M059J (cell line): ENCODE measurements at regions not wholly inside any gene's neighbourhood (a gene's known extent, or its start where the extent isn't known, plus 50 kb on each side); places are given as distances from the start of the nearest gene placed in this dataset.

Source experiments
- DNase-seq: peaks from one replicate; pipeline ENCODE4 v3.0.0-alpha.2; 2012; ENCODE audit warnings: low read depth

GRCh38 chr5:92505145-92505544, 1075.9 kb downstream of the NR2F1-AS1 start:
- DNase-seq: peak; percentile 55

GRCh38 chr5:92504346-92504745, 1076.7 kb downstream of the NR2F1-AS1 start:
- DNase-seq: peak; percentile 54

- no peak for DNase-seq
These were observed 1080.3 kb downstream of the NR2F1-AS1 start for GRCh38 chr5:92500752-92501151.

GRCh38 chr5:92496545-92496944, 1084.5 kb downstream of the NR2F1-AS1 start:
- DNase-seq: no peak

- DNase-seq: no peak
These were observed 1086.5 kb downstream of the NR2F1-AS1 start for GRCh38 chr5:92494508-92494907.

GRCh38 chr5:92492908-92493307, 1088.1 kb downstream of the NR2F1-AS1 start:
- DNase-seq: no peak

GRCh38 chr5:92484484-92484883, 1096.5 kb downstream of the NR2F1-AS1 start:
- DNase-seq: no peak

- no peak for DNase-seq
These were observed 1090.0 kb upstream of the ARRDC3 start for GRCh38 chr5:92472981-92473566.

GRCh38 chr5:92471861-92472260, 1088.7 kb upstream of the ARRDC3 start:
- no peak for DNase-seq

GRCh38 chr5:92470770-92471169, 1087.7 kb upstream of the ARRDC3 start:
- no peak for DNase-seq

GRCh38 chr5:92468295-92468694, 1085.2 kb upstream of the ARRDC3 start:
- DNase-seq: no peak

GRCh38 chr5:92467695-92468094, 1084.6 kb upstream of the ARRDC3 start:
- DNase-seq: peak; percentile 11

GRCh38 chr5:92460505-92460904, 1077.4 kb upstream of the ARRDC3 start:
- no peak for DNase-seq

GRCh38 chr5:92459654-92460053, 1076.5 kb upstream of the ARRDC3 start:
- DNase-seq: no peak

GRCh38 chr5:92455011-92455410, 1071.9 kb upstream of the ARRDC3 start:
- no peak for DNase-seq

- DNase-seq: no peak
These were observed 1061.8 kb upstream of the ARRDC3 start for GRCh38 chr5:92444888-92445287.

GRCh38 chr5:92435781-92436180, 1052.7 kb upstream of the ARRDC3 start:
- no peak for DNase-seq

GRCh38 chr5:92429646-92430045, 1046.5 kb upstream of the ARRDC3 start:
- no peak for DNase-seq

GRCh38 chr5:92428415-92428814, 1045.3 kb upstream of the ARRDC3 start:
- DNase-seq: no peak

- DNase-seq: peak; percentile 7
These were observed 1041.8 kb upstream of the ARRDC3 start for GRCh38 chr5:92424785-92425426.

GRCh38 chr5:92421942-92422341, 1038.8 kb upstream of the ARRDC3 start:
- DNase-seq: peak; percentile 15

- no peak for DNase-seq
These were observed 1038.1 kb upstream of the ARRDC3 start for GRCh38 chr5:92421196-92421595.

GRCh38 chr5:92419261-92419660, 1036.1 kb upstream of the ARRDC3 start:
- DNase-seq: no peak

- no peak for DNase-seq
These were observed 1035.2 kb upstream of the ARRDC3 start for GRCh38 chr5:92418341-92418740.
